ENCODE measurements at regions not wholly inside any gene's neighbourhood (a gene's known extent, or its start where the extent isn't known, plus 50 kb on each side); places are given as distances from the start of the nearest gene placed in this dataset.

- H3K27ac ChIP-seq = no peak overlapping the region
- H3K4me3 ChIP-seq = no peak overlapping the region
- no peak for DNase-seq (ENCODE audit: low spot score)
- no peak for TF ChIP-seq CTCF (IDR thresholded peaks at IDR 0.05)
Observed at GRCh38 chr4:111698361-111698760, 446.9 kb upstream of the FAM241A start.

GRCh38 chr4:111699165-111699564, 446.1 kb upstream of the FAM241A start:
- Histone ChIP-seq H3K27ac (no peak overlapping the region), H3K4me3 (no peak overlapping the region)
- DNase-seq (ENCODE audit: low spot score) = no peak
- TF ChIP-seq CTCF (IDR thresholded peaks at IDR 0.05) = no peak

GRCh38 chr4:111701102-111701501, 444.2 kb upstream of the FAM241A start:
- DNase-seq (ENCODE audit: low spot score) = no peak
- TF ChIP-seq CTCF (IDR thresholded peaks at IDR 0.05) = no peak
- no peak overlapping the region for H3K4me3 ChIP-seq
- no peak overlapping the region for H3K27ac ChIP-seq

GRCh38 chr4:111707491-111707890, 437.8 kb upstream of the FAM241A start:
- no peak for DNase-seq (ENCODE audit: low spot score)
- no peak overlapping the region for H3K27ac ChIP-seq
- H3K4me3 ChIP-seq = no peak overlapping the region
- TF ChIP-seq CTCF (IDR thresholded peaks at IDR 0.05) = no peak

GRCh38 chr4:111712093-111712677, 433.1 kb upstream of the FAM241A start:
- H3K4me3 ChIP-seq = no peak overlapping the region
- no peak for TF ChIP-seq CTCF (IDR thresholded peaks at IDR 0.05)
- DNase-seq (ENCODE audit: low spot score) = no peak
- no peak overlapping the region for H3K27ac ChIP-seq

- DNase-seq (ENCODE audit: low spot score) = no peak
- Histone ChIP-seq H3K27ac (no peak overlapping the region), H3K4me3 (no peak overlapping the region)
- TF ChIP-seq CTCF (IDR thresholded peaks at IDR 0.05) = no peak
Observed at GRCh38 chr4:111713276-111713675, 432.0 kb upstream of the FAM241A start.

- H3K27ac ChIP-seq = no peak overlapping the region
- TF ChIP-seq CTCF (IDR thresholded peaks at IDR 0.05) = no peak
- no peak for DNase-seq (ENCODE audit: low spot score)
- no peak overlapping the region for H3K4me3 ChIP-seq
Observed at GRCh38 chr4:111717921-111718320, 427.3 kb upstream of the FAM241A start.
